ENCODE measurements at regions not wholly inside any gene's neighbourhood (a gene's known extent, or its start where the extent isn't known, plus 50 kb on each side); places are given as distances from the start of the nearest gene placed in this dataset.

DNA sequence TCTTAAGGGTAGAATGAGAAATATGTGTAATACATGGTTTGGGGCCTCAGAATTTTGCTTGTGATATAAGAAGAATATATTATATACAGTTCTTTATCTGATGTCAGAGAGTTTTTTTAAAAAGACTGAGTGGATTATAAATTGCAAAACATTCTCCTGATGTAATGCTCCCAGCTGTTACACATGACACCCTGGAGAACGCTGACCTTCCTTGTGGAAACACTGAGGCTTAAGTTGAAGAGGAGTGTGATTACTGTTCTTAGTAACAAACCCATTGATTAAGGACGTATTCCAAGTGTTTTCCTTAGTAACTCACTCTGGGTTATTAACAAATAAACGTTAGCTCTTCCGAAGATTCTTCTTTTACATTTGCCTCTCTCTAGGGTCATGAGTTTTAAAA, 1069.3 kb upstream of the CNTNAP5 start:
- TF ChIP-seq CTCF (tag by site-specific recombination; IDR thresholded peaks at IDR 0.05) (no peak), ZNF274 (IDR thresholded peaks at IDR 0.05; ENCODE audit: low read length) (no peak), ZNF274 (tag by site-specific recombination; IDR thresholded peaks at IDR 0.05; ENCODE audit: borderline replicate concordance) (no peak), ZNF132 (tag by site-specific recombination; IDR thresholded peaks at IDR 0.05; ENCODE audit: borderline replicate concordance) (no peak)
